HL-60 (cell line): ENCODE measurements at regions not wholly inside any gene's neighbourhood (a gene's known extent, or its start where the extent isn't known, plus 50 kb on each side); places are given as distances from the start of the nearest gene placed in this dataset.

ENCODE experiments used
- DNase-seq, 2 experiments: peaks; one replicate each; pipeline ENCODE4 v3.0.0-alpha.2; 2010 to 2020; ENCODE audit warnings: low read depth in 1 of 2, low spot score in 1 of 2
- H3K27ac ChIP-seq: fragments of 250-450 bp; sonication (Bioruptor Pico); replicated peaks from 2 replicates; pipeline ENCODE4 v1.5.1; 2020; ENCODE audit warnings: mild to moderate bottlenecking, moderate library complexity
- H3K27me3 ChIP-seq: fragments of 250-450 bp; sonication (Bioruptor Pico); 2 replicates; pipeline ENCODE4 v1.5.1; 2021; ENCODE audit warnings: mild to moderate bottlenecking, moderate library complexity; ENCODE audit not compliant: insufficient read depth, poor library complexity, severe bottlenecking
- H3K4me3 ChIP-seq: replicated peaks from 2 replicates; pipeline ENCODE4 v1.5.1; 2011; ENCODE audit warnings: mild to moderate bottlenecking, control low read depth, low read length; ENCODE audit not compliant: insufficient read depth
- GABPA ChIP-seq: IDR thresholded peaks from 2 replicates; pipeline ENCODE4 v1.6.1; 2012; ENCODE audit warnings: low read depth
- POLR2AphosphoS5 ChIP-seq: IDR thresholded peaks from 2 replicates; pipeline ENCODE4 v1.6.1; 2012; ENCODE audit warnings: low read depth
- SPI1 ChIP-seq: IDR thresholded peaks from 2 replicates; pipeline ENCODE4 v1.6.1; 2012; ENCODE audit warnings: low read depth, mild to moderate bottlenecking, borderline replicate concordance
- TF ChIP-seq, protein P1 (sequence below): IDR thresholded peaks from 2 replicates; pipeline ENCODE4 v1.6.1; 2012; ENCODE audit warnings: low read depth; ENCODE audit not compliant: insufficient replicate concordance
- TF ChIP-seq, protein P2 (sequence below): IDR thresholded peaks from one replicate; pipeline ENCODE4 v1.5.1; 2011; ENCODE audit warnings: low read length, control low read depth, inconsistent platforms; ENCODE audit not compliant: insufficient read depth

DNA sequence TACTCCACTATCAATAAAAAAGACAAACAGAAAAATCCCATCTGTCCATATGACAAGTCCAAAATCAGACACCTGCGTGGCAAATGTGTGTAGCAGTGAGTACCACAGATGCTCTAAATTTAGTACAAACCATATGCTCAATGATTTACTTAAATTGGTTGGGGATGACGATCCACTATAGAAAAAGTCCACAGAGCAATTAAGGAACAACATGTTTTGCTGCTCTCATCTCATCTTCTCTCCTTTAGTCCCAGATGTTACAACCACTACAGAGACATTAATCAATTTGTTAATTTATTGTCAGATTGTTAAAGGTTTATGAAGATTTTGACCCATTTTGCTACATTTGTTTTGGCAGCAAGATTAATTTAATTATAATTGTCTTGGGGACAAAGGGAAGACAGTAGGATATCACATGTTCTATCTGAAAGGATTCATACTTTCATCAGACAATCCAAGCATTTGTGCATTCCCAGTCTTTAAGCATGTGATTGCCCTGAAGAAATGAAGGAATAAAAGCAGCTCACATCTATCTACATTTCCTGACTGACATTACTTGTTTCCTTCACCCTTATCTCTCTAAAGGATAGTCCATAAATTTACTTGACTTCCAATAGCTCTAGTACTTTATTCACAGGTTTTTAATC, 2268.1 kb downstream of the PCDH7 start:
- no peak overlapping the region for H3K4me3 ChIP-seq
- no peak overlapping the region for H3K27ac ChIP-seq
- DNase-seq: no peak
- TF ChIP-seq, protein P1, sequence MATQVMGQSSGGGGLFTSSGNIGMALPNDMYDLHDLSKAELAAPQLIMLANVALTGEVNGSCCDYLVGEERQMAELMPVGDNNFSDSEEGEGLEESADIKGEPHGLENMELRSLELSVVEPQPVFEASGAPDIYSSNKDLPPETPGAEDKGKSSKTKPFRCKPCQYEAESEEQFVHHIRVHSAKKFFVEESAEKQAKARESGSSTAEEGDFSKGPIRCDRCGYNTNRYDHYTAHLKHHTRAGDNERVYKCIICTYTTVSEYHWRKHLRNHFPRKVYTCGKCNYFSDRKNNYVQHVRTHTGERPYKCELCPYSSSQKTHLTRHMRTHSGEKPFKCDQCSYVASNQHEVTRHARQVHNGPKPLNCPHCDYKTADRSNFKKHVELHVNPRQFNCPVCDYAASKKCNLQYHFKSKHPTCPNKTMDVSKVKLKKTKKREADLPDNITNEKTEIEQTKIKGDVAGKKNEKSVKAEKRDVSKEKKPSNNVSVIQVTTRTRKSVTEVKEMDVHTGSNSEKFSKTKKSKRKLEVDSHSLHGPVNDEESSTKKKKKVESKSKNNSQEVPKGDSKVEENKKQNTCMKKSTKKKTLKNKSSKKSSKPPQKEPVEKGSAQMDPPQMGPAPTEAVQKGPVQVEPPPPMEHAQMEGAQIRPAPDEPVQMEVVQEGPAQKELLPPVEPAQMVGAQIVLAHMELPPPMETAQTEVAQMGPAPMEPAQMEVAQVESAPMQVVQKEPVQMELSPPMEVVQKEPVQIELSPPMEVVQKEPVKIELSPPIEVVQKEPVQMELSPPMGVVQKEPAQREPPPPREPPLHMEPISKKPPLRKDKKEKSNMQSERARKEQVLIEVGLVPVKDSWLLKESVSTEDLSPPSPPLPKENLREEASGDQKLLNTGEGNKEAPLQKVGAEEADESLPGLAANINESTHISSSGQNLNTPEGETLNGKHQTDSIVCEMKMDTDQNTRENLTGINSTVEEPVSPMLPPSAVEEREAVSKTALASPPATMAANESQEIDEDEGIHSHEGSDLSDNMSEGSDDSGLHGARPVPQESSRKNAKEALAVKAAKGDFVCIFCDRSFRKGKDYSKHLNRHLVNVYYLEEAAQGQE: no peak
- TF ChIP-seq, protein P2, sequence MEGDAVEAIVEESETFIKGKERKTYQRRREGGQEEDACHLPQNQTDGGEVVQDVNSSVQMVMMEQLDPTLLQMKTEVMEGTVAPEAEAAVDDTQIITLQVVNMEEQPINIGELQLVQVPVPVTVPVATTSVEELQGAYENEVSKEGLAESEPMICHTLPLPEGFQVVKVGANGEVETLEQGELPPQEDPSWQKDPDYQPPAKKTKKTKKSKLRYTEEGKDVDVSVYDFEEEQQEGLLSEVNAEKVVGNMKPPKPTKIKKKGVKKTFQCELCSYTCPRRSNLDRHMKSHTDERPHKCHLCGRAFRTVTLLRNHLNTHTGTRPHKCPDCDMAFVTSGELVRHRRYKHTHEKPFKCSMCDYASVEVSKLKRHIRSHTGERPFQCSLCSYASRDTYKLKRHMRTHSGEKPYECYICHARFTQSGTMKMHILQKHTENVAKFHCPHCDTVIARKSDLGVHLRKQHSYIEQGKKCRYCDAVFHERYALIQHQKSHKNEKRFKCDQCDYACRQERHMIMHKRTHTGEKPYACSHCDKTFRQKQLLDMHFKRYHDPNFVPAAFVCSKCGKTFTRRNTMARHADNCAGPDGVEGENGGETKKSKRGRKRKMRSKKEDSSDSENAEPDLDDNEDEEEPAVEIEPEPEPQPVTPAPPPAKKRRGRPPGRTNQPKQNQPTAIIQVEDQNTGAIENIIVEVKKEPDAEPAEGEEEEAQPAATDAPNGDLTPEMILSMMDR: no peak
- TF ChIP-seq SPI1 (no peak), POLR2AphosphoS5 (no peak), GABPA (no peak)
- H3K27me3 ChIP-seq: no peaks in the 10 kb centered on the region

DNA sequence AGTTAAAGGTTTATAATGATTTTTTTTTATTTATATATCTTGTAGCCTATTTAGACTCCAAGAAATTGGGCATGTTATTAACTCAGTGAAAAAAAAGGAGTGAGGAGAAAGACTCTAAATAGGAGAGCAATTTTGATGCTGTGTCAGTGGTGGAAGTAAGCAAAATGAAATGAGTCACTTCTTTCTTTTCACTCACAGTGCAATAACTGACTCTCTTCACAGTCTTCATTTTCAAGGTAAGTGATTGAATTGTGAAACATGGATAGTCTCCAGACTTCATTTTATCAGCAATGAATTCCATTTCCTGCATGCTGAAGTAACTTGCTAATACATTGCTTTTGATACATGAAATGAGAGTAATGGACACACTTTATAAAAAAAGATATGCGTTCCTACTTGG, 2271.5 kb downstream of the PCDH7 start:
- no peaks in the 10 kb centered on the region for H3K27me3 ChIP-seq
- no peak for DNase-seq
- no peak overlapping the region for H3K27ac ChIP-seq
- no peak overlapping the region for H3K4me3 ChIP-seq
- TF ChIP-seq GABPA: no peak
- TF ChIP-seq POLR2AphosphoS5: no peak
- TF ChIP-seq, protein P1: no peak

DNA sequence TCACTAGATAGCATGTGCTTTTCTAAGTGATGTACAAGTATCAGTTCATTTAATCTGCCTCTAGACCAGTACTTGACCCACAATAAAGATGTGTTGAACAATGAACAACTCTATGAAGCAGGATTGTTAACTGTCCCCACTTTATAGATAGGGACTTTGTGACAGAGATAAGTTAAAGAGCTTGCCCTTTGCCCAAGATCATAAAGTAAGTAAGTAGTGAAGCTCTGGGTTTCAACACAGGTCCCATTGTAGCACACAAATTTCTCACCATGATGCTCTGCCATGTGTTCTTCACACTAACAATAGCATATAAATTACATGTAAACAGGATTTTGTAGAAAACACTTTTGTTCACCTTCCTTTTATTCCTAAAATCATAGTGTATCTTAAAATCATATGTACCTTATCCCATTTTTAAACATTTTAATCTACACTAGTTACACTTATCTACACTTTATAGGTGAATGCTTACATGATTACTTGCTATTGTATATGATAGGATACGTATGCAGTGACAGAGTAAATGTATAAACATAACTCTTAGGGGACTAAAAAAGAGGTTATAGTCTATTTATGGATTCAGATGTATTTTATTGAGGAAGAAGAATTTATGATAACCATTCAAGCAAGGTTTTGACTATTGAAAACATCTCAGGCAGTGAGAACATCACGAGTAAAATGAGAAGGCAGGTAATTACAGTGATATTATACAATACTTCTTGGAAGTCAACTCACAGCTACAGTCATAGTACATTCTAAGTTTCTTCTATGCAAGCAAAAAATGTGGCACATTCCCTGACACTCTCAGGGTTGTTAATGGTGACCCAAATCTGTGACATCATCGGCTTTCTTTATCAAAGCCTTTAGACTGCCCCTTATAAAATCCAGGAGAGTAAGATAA, 2275.1 kb downstream of the PCDH7 start:
- H3K27me3 ChIP-seq: no peaks in the 10 kb centered on the region
- DNase-seq: no peak
- no peak overlapping the region for H3K4me3 ChIP-seq
- TF ChIP-seq, protein P2: no peak
- TF ChIP-seq GABPA (no peak), POLR2AphosphoS5 (no peak)
- H3K27ac ChIP-seq: no peak overlapping the region

DNA sequence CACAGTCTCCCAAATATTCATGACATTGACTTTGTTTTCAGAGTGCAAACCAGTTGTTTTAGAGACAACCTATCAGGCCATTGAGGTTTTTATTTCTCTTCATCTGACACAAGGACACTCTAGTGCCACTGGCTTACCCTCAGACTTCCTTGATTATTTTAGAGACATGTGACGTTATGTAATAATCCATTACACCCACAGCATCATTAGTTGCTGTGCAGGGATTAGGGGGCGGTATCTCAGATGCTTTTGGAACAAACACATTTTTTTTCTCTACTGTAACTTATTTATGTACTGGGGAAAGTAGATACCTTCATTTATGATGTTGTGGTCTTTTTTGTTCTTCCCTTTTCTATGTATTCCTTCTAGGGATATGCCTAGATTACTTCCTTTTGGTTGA, 2293.1 kb downstream of the PCDH7 start:
- H3K27me3 ChIP-seq: no peaks in the 10 kb centered on the region
- no peak overlapping the region for H3K27ac ChIP-seq
- TF ChIP-seq, protein P1: no peak
- TF ChIP-seq, protein P2: no peak
- TF ChIP-seq POLR2AphosphoS5: no peak
- no peak for TF ChIP-seq SPI1
- TF ChIP-seq GABPA: no peak
- H3K4me3 ChIP-seq: no peak overlapping the region
- DNase-seq: no peak
